Psoas muscle (tissue), 7 donors: ENCODE measurements at regions not wholly inside any gene's neighbourhood (a gene's known extent, or its start where the extent isn't known, plus 50 kb on each side); places are given as distances from the start of the nearest gene placed in this dataset.

Experiments used
- ATAC-seq, 4 donors: fragments of 200-7000 bp; cut with Tn5 transposase; one replicate each; pipeline ENCODE4 v1.9.1; 2020; ENCODE audit warnings: moderate library complexity in 3 of 4, mild to moderate bottlenecking in 2 of 4
- DNase-seq, 2 donors: peaks; one replicate each; pipeline ENCODE4 v3.0.0-alpha.2; 2020
- H3K27ac ChIP-seq: fragments of 200-600 bp; one replicate; pipeline ENCODE4 v1.8.0; 2022
- H3K27me3 ChIP-seq, 3 donors: fragments of 200-600 bp in 1 of 3; one replicate each; pipeline versions ENCODE4 v1.6.1 to v1.8.0; 2013 to 2022; ENCODE audit warnings: low read length in 2 of 3, mild to moderate bottlenecking in 2 of 3, moderate library complexity in 1 of 3; ENCODE audit not compliant: insufficient read depth in 3 of 3
- H3K36me3 ChIP-seq, 2 donors: fragments of 200-600 bp in 1 of 2; one replicate each; pipeline versions ENCODE4 v1.6.1 to v1.8.0; 2013 to 2022; ENCODE audit warnings: low read depth in 1 of 2, mild to moderate bottlenecking in 1 of 2, moderate library complexity in 1 of 2; ENCODE audit not compliant: insufficient read depth in 1 of 2
- H3K4me1 ChIP-seq: fragments of 200-600 bp; one replicate; pipeline ENCODE4 v1.8.0; 2022
- H3K4me3 ChIP-seq: fragments of 200-600 bp; one replicate; pipeline ENCODE4 v1.8.0; 2022; ENCODE audit warnings: mild to moderate bottlenecking
- H3K9me3 ChIP-seq: fragments of 200-600 bp; one replicate; pipeline ENCODE4 v1.8.0; 2022
- WGBS, 3 donors: extraction: QIAGEN DNeasy Blood & Tissue Kit; methylation state at CpG; one replicate each; pipeline versions ENCODE4 v1.1.6 to v1.1.7; 2013; 5-methylcytosine and 5-hydroxymethylcytosine counted together
- intact Hi-C, 2 donors: fragments of 100-400 bp; cut with DNase I; formaldehyde crosslinking; loops; one replicate each; pipeline versions ENCODE4 v1.11.0 to v1.14.2; 2022
- TF ChIP-seq, protein P1 (sequence below): fragments of 200-600 bp; IDR thresholded peaks from one replicate; pipeline ENCODE4 v1.8.0; 2022; ENCODE audit warnings: antibody characterized with exemption
- donor health status: healthy with polysubstance abuse.
- donor health status: DM: no; HTN: no; CAD: no; lungs with moderate emphysema.
- donor health status: Bipolar disorder and iron deficiency.
- donor health status: healthy.
- donor health status: DM: yes; HTN: yes; CAD: no.
- donor health status: DM: no; HTN: no; CAD: no.
- donor health status: DM: yes; HTN: yes; CAD: no.

DNA sequence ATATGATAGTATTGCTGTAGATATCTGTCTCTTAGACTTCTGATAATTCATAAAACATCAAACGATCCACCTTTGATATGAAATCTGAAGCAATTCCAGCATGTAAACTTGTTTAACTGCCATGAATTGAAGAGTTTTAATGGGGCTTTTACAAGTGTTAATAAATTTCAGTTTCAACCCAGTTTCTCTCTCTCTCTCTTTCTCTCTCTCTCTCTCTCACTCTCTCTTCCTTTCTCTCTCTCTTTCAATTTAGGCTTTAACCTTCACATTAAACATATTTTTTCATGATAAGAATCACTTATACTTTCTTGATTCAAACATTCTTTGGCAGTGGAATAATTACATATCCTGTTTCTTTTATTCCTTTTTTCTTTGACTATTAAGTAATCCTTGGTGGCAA lies 296.1 kb downstream of the EPHA4 start:
- ATAC-seq, result no peak
- no peak overlapping the region for H3K27ac ChIP-seq
- TF ChIP-seq, protein P1, sequence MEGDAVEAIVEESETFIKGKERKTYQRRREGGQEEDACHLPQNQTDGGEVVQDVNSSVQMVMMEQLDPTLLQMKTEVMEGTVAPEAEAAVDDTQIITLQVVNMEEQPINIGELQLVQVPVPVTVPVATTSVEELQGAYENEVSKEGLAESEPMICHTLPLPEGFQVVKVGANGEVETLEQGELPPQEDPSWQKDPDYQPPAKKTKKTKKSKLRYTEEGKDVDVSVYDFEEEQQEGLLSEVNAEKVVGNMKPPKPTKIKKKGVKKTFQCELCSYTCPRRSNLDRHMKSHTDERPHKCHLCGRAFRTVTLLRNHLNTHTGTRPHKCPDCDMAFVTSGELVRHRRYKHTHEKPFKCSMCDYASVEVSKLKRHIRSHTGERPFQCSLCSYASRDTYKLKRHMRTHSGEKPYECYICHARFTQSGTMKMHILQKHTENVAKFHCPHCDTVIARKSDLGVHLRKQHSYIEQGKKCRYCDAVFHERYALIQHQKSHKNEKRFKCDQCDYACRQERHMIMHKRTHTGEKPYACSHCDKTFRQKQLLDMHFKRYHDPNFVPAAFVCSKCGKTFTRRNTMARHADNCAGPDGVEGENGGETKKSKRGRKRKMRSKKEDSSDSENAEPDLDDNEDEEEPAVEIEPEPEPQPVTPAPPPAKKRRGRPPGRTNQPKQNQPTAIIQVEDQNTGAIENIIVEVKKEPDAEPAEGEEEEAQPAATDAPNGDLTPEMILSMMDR, result no peak
- 43 to 65% (median 45%) methylated on average over 1 of the region's 1 CpG for WGBS, 3 donors
- intact Hi-C loops, result no loop called here
- no peaks in the 10 kb centered on the region for H3K36me3 ChIP-seq
- H3K4me3 ChIP-seq, result no peak overlapping the region
- no peaks in the 10 kb centered on the region for H3K4me1 ChIP-seq
- DNase-seq, result no peak
- H3K9me3 ChIP-seq, result no peaks in the 10 kb centered on the region
- no peaks in the 10 kb centered on the region for H3K27me3 ChIP-seq

DNA sequence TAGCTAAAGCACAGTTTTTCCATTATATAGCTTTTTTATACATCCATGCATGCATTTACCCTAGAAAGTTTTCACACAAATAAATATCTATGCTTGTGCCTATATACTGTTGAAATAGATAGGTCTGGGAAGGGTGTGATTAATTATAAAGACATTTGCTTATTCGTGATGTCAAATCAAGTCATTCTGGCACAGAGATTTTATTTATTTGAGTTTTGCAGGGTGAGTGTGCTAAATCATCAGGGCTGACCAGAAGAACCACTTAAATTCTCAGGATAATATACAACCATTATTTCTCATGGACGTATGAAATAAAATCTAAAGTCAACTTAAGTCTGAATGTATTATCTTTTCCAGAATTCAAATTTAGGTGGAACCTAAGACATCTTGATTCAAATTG lies 295.5 kb downstream of the EPHA4 start:
- H3K4me3 ChIP-seq, result no peak overlapping the region
- TF ChIP-seq, protein P1, result no peak
- no peaks in the 10 kb centered on the region for H3K9me3 ChIP-seq
- H3K4me1 ChIP-seq, result no peaks in the 10 kb centered on the region
- no peak for DNase-seq
- intact Hi-C loops, result no loop called here
- H3K27me3 ChIP-seq, result no peaks in the 10 kb centered on the region
- no peak overlapping the region for H3K27ac ChIP-seq
- 94 to 96% (median 95%) methylated on average over 2 of the region's 2 CpGs for WGBS, 3 donors
- no peak for ATAC-seq
- H3K36me3 ChIP-seq, result no peaks in the 10 kb centered on the region

DNA sequence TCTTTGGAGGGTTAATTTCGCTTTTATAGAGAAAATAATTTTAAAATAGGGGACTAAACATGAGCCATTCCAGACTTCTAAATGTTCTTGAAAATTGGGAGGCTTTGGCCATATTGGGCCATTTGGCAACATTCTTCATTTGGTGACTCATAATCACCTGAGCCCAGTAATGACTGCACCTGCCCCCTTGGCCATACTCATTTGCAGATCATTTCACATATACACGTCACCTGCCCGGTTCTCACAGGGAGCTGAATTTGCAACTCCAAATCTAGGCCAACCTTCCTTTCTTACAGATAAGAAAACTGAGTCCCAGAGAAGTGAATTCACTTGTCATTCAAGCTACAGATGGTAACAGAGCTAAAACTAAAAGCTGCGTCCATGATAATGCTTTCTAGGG lies 289.7 kb downstream of the EPHA4 start:
- H3K36me3 ChIP-seq, result no peaks in the 10 kb centered on the region
- no peak overlapping the region for H3K4me3 ChIP-seq
- DNase-seq (no peak), ATAC-seq (no peak)
- no peaks in the 10 kb centered on the region for H3K9me3 ChIP-seq
- TF ChIP-seq, protein P1, result no peak
- no peak overlapping the region for H3K27ac ChIP-seq
- intact Hi-C loops, result no loop called here
- WGBS, 3 donors, result 85 to 96% (median 89%) methylated on average over 4 of the region's 4 CpGs
- H3K27me3 ChIP-seq, result no peaks in the 10 kb centered on the region
- no peaks in the 10 kb centered on the region for H3K4me1 ChIP-seq

DNA sequence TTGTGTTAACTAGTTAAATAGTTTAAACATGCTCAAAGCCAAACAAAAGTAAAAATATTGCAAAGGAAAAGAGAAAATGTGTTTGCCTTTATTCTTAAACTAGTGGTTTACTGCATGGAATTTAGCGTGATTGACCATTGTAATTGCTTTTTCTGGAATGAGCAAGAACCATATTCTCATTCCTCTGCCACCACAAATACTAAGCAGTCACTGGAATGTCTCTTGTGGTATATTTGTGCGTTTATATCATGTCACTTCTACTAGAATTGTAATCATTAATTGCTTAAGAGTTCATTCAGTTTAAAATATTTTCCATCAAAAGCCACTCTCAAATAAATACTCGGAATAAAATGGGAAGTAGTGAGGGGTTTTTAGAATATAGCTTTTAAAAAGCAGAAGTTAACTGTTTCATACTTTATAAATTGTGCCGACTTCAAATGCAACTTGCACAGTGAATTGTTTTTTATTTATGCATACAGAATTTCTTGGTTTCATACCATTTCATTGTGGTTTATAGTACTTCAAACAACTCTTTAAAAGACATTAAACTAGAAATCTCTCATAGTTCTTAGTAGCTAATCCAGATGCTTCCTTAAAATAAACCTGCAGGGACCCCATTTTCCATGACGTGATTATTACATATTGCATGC lies 288.1 kb downstream of the EPHA4 start:
- H3K36me3 ChIP-seq, result no peaks in the 10 kb centered on the region
- DNase-seq (no peak), ATAC-seq (no peak)
- H3K4me1 ChIP-seq, result no peaks in the 10 kb centered on the region
- H3K27ac ChIP-seq, result no peak overlapping the region
- no peaks in the 10 kb centered on the region for H3K9me3 ChIP-seq
- intact Hi-C loops, result no loop called here
- no peak overlapping the region for H3K4me3 ChIP-seq
- TF ChIP-seq, protein P1, result no peak
- no peaks in the 10 kb centered on the region for H3K27me3 ChIP-seq
- 67 to 74% (median 71%) methylated on average over 5 of the region's 5 CpGs for WGBS, 3 donors

DNA sequence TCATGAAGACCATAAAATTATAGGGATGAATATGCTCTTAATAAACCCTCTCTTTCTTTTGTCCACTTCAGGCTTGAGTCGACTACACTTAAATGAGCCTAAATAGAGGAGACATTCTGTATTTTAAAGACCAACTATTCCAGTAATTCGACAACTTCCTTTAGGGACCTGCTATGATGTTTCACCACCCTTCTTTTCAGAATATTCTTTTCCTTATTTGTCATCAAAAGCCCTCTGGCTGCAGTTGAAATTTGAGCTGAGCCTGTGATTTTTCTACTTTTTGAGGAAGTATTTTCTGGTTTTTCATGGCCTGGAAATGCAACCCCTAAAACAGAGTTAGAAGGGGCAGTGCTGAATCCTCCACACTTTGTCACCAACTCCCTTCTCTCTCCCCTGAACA lies 287.0 kb downstream of the EPHA4 start:
- DNase-seq (no peak), ATAC-seq (no peak)
- Histone ChIP-seq H3K36me3 (no peaks in the 10 kb centered on the region), H3K27ac (no peak overlapping the region), H3K9me3 (no peaks in the 10 kb centered on the region), H3K27me3 (no peaks in the 10 kb centered on the region), H3K4me1 (no peaks in the 10 kb centered on the region), H3K4me3 (no peak overlapping the region)
- TF ChIP-seq, protein P1, result no peak
- WGBS, 3 donors, result 25 to 35% (median 29%) methylated on average over 2 of the region's 2 CpGs
- intact Hi-C loops, result no loop called here
